ENCODE measurements at regions not wholly inside any gene's neighbourhood (a gene's known extent, or its start where the extent isn't known, plus 50 kb on each side); places are given as distances from the start of the nearest gene placed in this dataset.

DNA sequence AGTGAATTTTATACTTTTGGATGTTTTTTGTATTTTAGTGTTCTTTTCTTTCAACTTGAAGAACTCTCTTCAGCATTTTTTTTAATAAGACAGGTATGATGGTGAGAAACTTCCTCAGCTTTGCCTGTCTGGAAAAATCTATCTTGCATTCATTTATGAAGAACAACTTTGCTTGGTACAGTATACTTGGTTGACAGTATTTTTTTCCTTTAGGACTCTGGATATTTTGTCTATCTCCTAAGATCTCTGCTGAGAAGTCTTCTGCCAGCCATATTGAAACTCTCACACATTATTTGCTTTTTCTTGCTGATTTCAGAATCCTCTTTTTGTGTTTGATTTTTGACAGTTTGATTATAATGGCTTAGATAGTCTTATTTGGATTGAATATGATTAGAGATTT is 405.0 kb upstream of the GHITM start:
- Mint-ChIP-seq H3K4me3 (no peak overlapping the region), H3K9me3 (peaks cover 35% of the 10 kb centered on the region), H3K27me3 (ENCODE audit: insufficient read depth) (no peaks in the 10 kb centered on the region), H3K4me1 (ENCODE audit: low read depth) (no peaks in the 10 kb centered on the region), H3K27ac (no peak overlapping the region), H3K36me3 (ENCODE audit: low read depth) (no peaks in the 10 kb centered on the region)
- TF ChIP-seq, protein P1, sequence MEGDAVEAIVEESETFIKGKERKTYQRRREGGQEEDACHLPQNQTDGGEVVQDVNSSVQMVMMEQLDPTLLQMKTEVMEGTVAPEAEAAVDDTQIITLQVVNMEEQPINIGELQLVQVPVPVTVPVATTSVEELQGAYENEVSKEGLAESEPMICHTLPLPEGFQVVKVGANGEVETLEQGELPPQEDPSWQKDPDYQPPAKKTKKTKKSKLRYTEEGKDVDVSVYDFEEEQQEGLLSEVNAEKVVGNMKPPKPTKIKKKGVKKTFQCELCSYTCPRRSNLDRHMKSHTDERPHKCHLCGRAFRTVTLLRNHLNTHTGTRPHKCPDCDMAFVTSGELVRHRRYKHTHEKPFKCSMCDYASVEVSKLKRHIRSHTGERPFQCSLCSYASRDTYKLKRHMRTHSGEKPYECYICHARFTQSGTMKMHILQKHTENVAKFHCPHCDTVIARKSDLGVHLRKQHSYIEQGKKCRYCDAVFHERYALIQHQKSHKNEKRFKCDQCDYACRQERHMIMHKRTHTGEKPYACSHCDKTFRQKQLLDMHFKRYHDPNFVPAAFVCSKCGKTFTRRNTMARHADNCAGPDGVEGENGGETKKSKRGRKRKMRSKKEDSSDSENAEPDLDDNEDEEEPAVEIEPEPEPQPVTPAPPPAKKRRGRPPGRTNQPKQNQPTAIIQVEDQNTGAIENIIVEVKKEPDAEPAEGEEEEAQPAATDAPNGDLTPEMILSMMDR (IDR thresholded peaks at IDR 0.05): no peak
- DNase-seq: no peak

- no peak for DNase-seq
- TF ChIP-seq, protein P1 (IDR thresholded peaks at IDR 0.05): no peak
- Mint-ChIP-seq H3K27ac (no peak overlapping the region), H3K4me3 (no peak overlapping the region), H3K4me1 (ENCODE audit: low read depth) (no peaks in the 10 kb centered on the region), H3K27me3 (ENCODE audit: insufficient read depth) (no peaks in the 10 kb centered on the region), H3K36me3 (ENCODE audit: low read depth) (no peaks in the 10 kb centered on the region; the same call in 1 of the 2 replicates), H3K9me3 (peaks cover 42% of the 10 kb centered on the region)
Measured at GRCh38 chr10:83736008-83736407, 403.3 kb upstream of the GHITM start.

- DNase-seq: no peak
- H3K27me3 Mint-ChIP-seq (ENCODE audit: insufficient read depth): no peaks in the 10 kb centered on the region; the same call in 1 of the 2 replicates
- peaks cover 70% of the 10 kb centered on the region for H3K9me3 Mint-ChIP-seq
- H3K4me1 Mint-ChIP-seq (ENCODE audit: low read depth): no peaks in the 10 kb centered on the region
- H3K4me3 Mint-ChIP-seq: no peak overlapping the region
- H3K36me3 Mint-ChIP-seq (ENCODE audit: low read depth): peaks cover 15% of the 10 kb centered on the region
- TF ChIP-seq, protein P1 (IDR thresholded peaks at IDR 0.05): no peak
- H3K27ac Mint-ChIP-seq: no peak overlapping the region
Measured at GRCh38 chr10:83750604-83751003, 388.7 kb upstream of the GHITM start.

- Mint-ChIP-seq H3K4me1 (ENCODE audit: low read depth) (no peaks in the 10 kb centered on the region), H3K4me3 (no peak overlapping the region), H3K9me3 (peaks cover 79% of the 10 kb centered on the region), H3K36me3 (ENCODE audit: low read depth) (peaks cover 15% of the 10 kb centered on the region), H3K27me3 (ENCODE audit: insufficient read depth) (no peaks in the 10 kb centered on the region; the same call in 1 of the 2 replicates), H3K27ac (no peak overlapping the region)
- TF ChIP-seq, protein P1 (IDR thresholded peaks at IDR 0.05): no peak
- DNase-seq: no peak
Measured at GRCh38 chr10:83753490-83753889, 385.8 kb upstream of the GHITM start.

- DNase-seq: no peak
- Mint-ChIP-seq H3K4me3 (no peak overlapping the region), H3K9me3 (peaks cover 72% of the 10 kb centered on the region), H3K27me3 (ENCODE audit: insufficient read depth) (no peaks in the 10 kb centered on the region; the same call in 1 of the 2 replicates), H3K27ac (no peak overlapping the region), H3K36me3 (ENCODE audit: low read depth) (peaks cover 15% of the 10 kb centered on the region), H3K4me1 (ENCODE audit: low read depth) (no peaks in the 10 kb centered on the region)
- TF ChIP-seq, protein P1 (IDR thresholded peaks at IDR 0.05): no peak
Measured at GRCh38 chr10:83754857-83755256, 384.5 kb upstream of the GHITM start.

- Mint-ChIP-seq H3K36me3 (ENCODE audit: low read depth) (no peaks in the 10 kb centered on the region), H3K4me1 (ENCODE audit: low read depth) (no peaks in the 10 kb centered on the region), H3K27ac (no peak overlapping the region), H3K4me3 (no peak overlapping the region), H3K27me3 (ENCODE audit: insufficient read depth) (no peaks in the 10 kb centered on the region), H3K9me3 (peaks cover 34% of the 10 kb centered on the region)
- TF ChIP-seq, protein P1 (IDR thresholded peaks at IDR 0.05): no peak
- no peak for DNase-seq
Measured at GRCh38 chr10:83760142-83760541, 379.2 kb upstream of the GHITM start.
